ENCODE measurements at regions not wholly inside any gene's neighbourhood (a gene's known extent, or its start where the extent isn't known, plus 50 kb on each side); places are given as distances from the start of the nearest gene placed in this dataset.
A peak's percentile ranks its signal among the peaks of the same experiment; 100 is the strongest.
"Not testable (repeated sequence)": the region's sequence is repeated elsewhere in the genome, so short reads cannot be mapped to it uniquely, and the experiment has no call there.

DNA sequence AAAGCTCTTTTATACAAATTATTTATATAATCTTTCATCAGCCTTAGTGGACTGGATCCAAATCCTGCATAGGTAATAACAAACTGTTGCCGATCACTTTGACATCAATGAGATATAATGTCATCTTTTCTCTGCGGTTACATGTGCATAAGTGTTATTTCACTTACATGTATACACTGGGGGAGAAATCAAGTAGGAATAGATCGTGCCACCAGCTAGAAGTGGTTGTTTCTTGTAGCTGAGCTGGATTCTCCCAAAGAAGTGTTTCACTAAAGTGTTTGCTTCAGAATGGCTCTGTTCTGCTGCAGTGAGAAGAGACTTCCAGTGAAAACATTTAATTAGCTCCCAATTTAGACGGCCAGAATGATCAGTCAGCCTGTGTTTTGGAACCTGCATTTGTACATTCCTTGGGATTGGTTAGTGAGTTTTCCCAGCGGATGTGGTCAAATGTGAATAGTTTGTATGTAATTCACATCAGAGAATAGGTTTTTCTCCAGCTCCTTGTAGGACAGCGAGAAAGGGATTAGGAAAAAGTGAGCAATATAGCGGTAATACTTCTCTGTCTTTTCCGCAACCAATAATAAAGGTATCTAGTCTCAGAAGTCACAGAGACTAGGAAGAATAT, 163.1 kb upstream of the CCN2 start (continued):
- TF ChIP-seq, protein P1, sequence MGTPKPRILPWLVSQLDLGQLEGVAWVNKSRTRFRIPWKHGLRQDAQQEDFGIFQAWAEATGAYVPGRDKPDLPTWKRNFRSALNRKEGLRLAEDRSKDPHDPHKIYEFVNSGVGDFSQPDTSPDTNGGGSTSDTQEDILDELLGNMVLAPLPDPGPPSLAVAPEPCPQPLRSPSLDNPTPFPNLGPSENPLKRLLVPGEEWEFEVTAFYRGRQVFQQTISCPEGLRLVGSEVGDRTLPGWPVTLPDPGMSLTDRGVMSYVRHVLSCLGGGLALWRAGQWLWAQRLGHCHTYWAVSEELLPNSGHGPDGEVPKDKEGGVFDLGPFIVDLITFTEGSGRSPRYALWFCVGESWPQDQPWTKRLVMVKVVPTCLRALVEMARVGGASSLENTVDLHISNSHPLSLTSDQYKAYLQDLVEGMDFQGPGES (IDR thresholded peaks at IDR 0.05; ENCODE audit: low read depth, low read length), result no peak
- TF ChIP-seq RCOR1 (IDR thresholded peaks at IDR 0.05; ENCODE audit: low read length), result no peak
- TF ChIP-seq EP300 (IDR thresholded peaks at IDR 0.05; ENCODE audit: borderline replicate concordance in 1 of 2, low read depth in 1 of 2, low read length in 1 of 2), result 0 out of 4 replicates have a peak, but pooled peaks of 1 of the 2 experiments have one; percentile 12

DNA sequence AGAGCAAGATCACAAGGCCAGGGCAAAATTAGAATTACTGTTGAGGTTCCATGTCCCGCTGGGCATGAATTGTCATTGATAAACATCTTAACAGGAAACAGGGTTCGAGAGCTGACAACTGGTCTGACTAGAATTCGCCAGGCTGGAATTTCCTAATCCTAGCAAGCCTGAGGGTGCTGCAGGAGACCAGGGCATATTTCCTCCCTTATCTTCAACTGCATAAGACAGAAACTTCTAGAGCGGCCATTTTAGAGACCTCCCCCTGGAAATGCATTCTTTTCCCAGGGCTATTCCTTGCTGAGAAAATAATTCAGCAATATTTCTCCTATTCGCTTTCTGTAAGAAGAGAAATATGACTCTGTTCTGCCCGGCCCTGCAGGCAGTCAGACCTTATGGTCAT, 158.6 kb upstream of the CCN2 start:
- H3K27me3 ChIP-seq (ENCODE audit: insufficient read depth); H3K79me2 ChIP-seq (ENCODE audit: insufficient read depth); H3K9ac ChIP-seq; H3K9me3 ChIP-seq; DNase-seq; H3K4me2 ChIP-seq; H3K36me3 ChIP-seq (replicated peaks in 1 of 2; ENCODE audit: control insufficient read depth in 1 of 2, insufficient read depth in 2 of 2, low read length in 1 of 2); H3K4me3 ChIP-seq (ENCODE audit: low read depth in 2 of 2, low read length in 1 of 2); H3K27ac ChIP-seq (ENCODE audit: low read depth in 2 of 2, low read length in 1 of 2); H3K4me1 ChIP-seq (ENCODE audit: control insufficient read depth in 1 of 2, insufficient read depth in 2 of 2, low read depth in 1 of 2, low read length in 1 of 2); H3K9me2 ChIP-seq; CTCF ChIA-PET; H3F3A ChIP-seq (replicated peaks; ENCODE audit: insufficient read depth); H4K20me1 ChIP-seq (ENCODE audit: insufficient read depth); POLR2A ChIA-PET; H2AFZ ChIP-seq (ENCODE audit: low read depth): not testable (repeated sequence)
- WGBS (ENCODE audit: low lambda C conversion rate), result 40% methylated on average over 6 of the region's 6 CpGs
- TF ChIP-seq, protein P2, sequence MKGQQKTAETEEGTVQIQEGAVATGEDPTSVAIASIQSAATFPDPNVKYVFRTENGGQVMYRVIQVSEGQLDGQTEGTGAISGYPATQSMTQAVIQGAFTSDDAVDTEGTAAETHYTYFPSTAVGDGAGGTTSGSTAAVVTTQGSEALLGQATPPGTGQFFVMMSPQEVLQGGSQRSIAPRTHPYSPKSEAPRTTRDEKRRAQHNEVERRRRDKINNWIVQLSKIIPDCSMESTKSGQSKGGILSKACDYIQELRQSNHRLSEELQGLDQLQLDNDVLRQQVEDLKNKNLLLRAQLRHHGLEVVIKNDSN (IDR thresholded peaks at IDR 0.05; ENCODE audit: borderline replicate concordance, low read depth), result 0 out of 2 replicates have a peak, but pooled peaks have one; percentile 9

DNA sequence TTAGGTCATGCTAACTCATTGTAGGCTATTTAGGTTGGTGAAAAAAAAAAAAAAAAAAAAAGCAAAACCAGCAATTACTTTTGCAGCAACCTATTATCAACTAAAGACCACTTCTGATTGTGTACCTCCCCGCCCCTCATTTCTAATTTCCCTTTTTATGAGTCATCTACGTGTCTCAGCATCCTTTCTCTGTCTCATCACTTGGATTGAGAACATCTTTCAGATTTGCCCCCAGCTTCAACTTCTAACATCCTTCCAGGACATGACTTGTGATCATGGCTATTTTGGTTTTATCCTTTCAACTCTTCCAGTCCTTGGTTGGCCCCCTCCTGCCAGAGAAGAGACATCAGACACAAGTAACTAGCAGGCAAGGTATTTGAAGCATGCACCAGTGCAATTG, 156.7 kb upstream of the CCN2 start:
- CTCF ChIA-PET, result interaction anchor here (1.5 kb wide), 1 partner anchor 10 kb away, joined by 3 read pairs; no protein-coding TSS in a partner anchor
- Histone ChIP-seq H3K4me3 (ENCODE audit: low read depth in 2 of 2, low read length in 1 of 2) (no peak overlapping the region), H3K4me2 (no peak overlapping the region), H3K9me3 (no peaks in the 10 kb centered on the region), H3K4me1 (ENCODE audit: control insufficient read depth in 1 of 2, insufficient read depth in 2 of 2, low read depth in 1 of 2, low read length in 1 of 2) (no peaks in the 10 kb centered on the region), H2AFZ (ENCODE audit: low read depth) (no peak overlapping the region), H3K9me2 (no peaks in the 10 kb centered on the region), H3K27ac (ENCODE audit: low read depth in 2 of 2, low read length in 1 of 2) (no peak overlapping the region), H3K9ac (no peak overlapping the region), H3K79me2 (ENCODE audit: insufficient read depth) (no peaks in the 10 kb centered on the region), H3K36me3 (replicated peaks in 1 of 2; ENCODE audit: control insufficient read depth in 1 of 2, insufficient read depth in 2 of 2, low read length in 1 of 2) (no peaks in the 10 kb centered on the region), H3F3A (replicated peaks; ENCODE audit: insufficient read depth) (no peaks in the 10 kb centered on the region), H3K27me3 (ENCODE audit: insufficient read depth) (no peaks in the 10 kb centered on the region), H4K20me1 (ENCODE audit: insufficient read depth) (no peaks in the 10 kb centered on the region)
- no peak for TF ChIP-seq POLR2AphosphoS5 (IDR thresholded peaks at IDR 0.05; ENCODE audit: low read depth, low read length)
- TF ChIP-seq TEAD4 (IDR thresholded peaks at IDR 0.05; ENCODE audit: borderline replicate concordance, insufficient read depth), result no peak
- TF ChIP-seq, protein P2 (IDR thresholded peaks at IDR 0.05; ENCODE audit: borderline replicate concordance, low read depth), result no peak
- TF ChIP-seq RXRA (IDR thresholded peaks at IDR 0.05; ENCODE audit: borderline replicate concordance, low read depth), result no peak
- no peak for TF ChIP-seq FOSL2 (IDR thresholded peaks at IDR 0.05; ENCODE audit: borderline replicate concordance, low read depth)
- TF ChIP-seq TAF1 (IDR thresholded peaks at IDR 0.05; ENCODE audit: borderline replicate concordance, low read depth, low read length), result no peak
- no peak for TF ChIP-seq JUND (IDR thresholded peaks at IDR 0.05)
- TF ChIP-seq, protein P3, sequence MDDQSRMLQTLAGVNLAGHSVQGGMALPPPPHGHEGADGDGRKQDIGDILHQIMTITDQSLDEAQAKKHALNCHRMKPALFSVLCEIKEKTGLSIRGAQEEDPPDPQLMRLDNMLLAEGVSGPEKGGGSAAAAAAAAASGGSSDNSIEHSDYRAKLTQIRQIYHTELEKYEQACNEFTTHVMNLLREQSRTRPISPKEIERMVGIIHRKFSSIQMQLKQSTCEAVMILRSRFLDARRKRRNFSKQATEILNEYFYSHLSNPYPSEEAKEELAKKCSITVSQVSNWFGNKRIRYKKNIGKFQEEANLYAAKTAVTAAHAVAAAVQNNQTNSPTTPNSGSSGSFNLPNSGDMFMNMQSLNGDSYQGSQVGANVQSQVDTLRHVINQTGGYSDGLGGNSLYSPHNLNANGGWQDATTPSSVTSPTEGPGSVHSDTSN (IDR thresholded peaks at IDR 0.05), result no peak
- no peak for TF ChIP-seq YY1 (IDR thresholded peaks at IDR 0.05; ENCODE audit: low read depth)
- TF ChIP-seq, protein P4, sequence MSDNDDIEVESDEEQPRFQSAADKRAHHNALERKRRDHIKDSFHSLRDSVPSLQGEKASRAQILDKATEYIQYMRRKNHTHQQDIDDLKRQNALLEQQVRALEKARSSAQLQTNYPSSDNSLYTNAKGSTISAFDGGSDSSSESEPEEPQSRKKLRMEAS (IDR thresholded peaks at IDR 0.05; ENCODE audit: low read depth), result no peak
- TF ChIP-seq NRF1 (IDR thresholded peaks at IDR 0.05; ENCODE audit: low read depth, low read length), result no peak
- TF ChIP-seq SMC3 (IDR thresholded peaks at IDR 0.05; ENCODE audit: low read depth, low read length), result no peak
- TF ChIP-seq FOXJ3 (CRISPR knock-in tag; IDR thresholded peaks at IDR 0.05), result no peak
- no peak for TF ChIP-seq NFIC (IDR thresholded peaks at IDR 0.05; ENCODE audit: borderline replicate concordance)
- no peak for TF ChIP-seq EZH2phosphoT487 (IDR thresholded peaks at IDR 0.05; ENCODE audit: borderline replicate concordance, low read depth)
- POLR2A ChIA-PET, result no interaction called here
- DNase-seq, result no peak
- WGBS (ENCODE audit: low lambda C conversion rate), result 22% methylated on average over 2 of the region's 2 CpGs

Measured in SK-N-SH (cell line).